ENCODE measurements at regions not wholly inside any gene's neighbourhood (a gene's known extent, or its start where the extent isn't known, plus 50 kb on each side); places are given as distances from the start of the nearest gene placed in this dataset.

DNA sequence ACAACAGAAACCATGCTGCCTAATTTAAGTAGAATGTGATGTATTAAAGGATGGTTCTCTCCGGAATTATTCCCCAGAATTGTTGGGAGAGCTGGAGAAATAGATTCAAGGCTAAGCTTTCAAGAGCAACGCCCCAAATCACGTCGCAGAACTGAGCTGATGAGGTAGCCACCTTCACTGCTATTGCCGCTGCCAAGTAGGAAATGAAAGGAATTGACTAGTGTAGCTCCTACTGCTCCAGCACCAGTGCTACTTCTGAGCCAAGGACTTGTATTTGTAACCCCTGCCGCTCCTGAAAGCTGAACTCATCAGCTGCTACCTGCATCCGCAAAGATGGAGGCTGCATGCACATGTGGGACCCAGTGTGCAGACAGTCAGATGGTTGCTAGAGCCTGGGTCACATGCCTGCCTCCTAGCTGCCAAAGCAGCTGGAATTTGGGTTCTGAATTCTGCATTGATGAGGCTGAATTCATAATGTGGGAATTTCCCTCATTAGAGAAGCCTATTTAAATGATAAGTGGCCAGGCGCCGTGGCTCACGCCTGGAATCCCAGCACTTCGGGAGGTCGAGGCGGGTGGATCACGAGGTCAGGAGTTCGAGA is 173.9 kb downstream of the PDGFRA start:
- H2AFZ ChIP-seq (ENCODE audit: low read depth, low read length), result no peak overlapping the region
- H3K79me2 ChIP-seq (replicated peaks; ENCODE audit: insufficient read depth, low read length), result no peaks in the 10 kb centered on the region
- H3K9ac ChIP-seq (ENCODE audit: low read length), result no peak overlapping the region
- H3K9me3 ChIP-seq (ENCODE audit: low read length), result no peaks in the 10 kb centered on the region
- TF ChIP-seq, protein P1, sequence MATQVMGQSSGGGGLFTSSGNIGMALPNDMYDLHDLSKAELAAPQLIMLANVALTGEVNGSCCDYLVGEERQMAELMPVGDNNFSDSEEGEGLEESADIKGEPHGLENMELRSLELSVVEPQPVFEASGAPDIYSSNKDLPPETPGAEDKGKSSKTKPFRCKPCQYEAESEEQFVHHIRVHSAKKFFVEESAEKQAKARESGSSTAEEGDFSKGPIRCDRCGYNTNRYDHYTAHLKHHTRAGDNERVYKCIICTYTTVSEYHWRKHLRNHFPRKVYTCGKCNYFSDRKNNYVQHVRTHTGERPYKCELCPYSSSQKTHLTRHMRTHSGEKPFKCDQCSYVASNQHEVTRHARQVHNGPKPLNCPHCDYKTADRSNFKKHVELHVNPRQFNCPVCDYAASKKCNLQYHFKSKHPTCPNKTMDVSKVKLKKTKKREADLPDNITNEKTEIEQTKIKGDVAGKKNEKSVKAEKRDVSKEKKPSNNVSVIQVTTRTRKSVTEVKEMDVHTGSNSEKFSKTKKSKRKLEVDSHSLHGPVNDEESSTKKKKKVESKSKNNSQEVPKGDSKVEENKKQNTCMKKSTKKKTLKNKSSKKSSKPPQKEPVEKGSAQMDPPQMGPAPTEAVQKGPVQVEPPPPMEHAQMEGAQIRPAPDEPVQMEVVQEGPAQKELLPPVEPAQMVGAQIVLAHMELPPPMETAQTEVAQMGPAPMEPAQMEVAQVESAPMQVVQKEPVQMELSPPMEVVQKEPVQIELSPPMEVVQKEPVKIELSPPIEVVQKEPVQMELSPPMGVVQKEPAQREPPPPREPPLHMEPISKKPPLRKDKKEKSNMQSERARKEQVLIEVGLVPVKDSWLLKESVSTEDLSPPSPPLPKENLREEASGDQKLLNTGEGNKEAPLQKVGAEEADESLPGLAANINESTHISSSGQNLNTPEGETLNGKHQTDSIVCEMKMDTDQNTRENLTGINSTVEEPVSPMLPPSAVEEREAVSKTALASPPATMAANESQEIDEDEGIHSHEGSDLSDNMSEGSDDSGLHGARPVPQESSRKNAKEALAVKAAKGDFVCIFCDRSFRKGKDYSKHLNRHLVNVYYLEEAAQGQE (IDR thresholded peaks at IDR 0.05; ENCODE audit: borderline replicate concordance), result no peak
- TF ChIP-seq TAF1 (IDR thresholded peaks at IDR 0.05; ENCODE audit: low read depth), result no peak
- TF ChIP-seq, protein P2, sequence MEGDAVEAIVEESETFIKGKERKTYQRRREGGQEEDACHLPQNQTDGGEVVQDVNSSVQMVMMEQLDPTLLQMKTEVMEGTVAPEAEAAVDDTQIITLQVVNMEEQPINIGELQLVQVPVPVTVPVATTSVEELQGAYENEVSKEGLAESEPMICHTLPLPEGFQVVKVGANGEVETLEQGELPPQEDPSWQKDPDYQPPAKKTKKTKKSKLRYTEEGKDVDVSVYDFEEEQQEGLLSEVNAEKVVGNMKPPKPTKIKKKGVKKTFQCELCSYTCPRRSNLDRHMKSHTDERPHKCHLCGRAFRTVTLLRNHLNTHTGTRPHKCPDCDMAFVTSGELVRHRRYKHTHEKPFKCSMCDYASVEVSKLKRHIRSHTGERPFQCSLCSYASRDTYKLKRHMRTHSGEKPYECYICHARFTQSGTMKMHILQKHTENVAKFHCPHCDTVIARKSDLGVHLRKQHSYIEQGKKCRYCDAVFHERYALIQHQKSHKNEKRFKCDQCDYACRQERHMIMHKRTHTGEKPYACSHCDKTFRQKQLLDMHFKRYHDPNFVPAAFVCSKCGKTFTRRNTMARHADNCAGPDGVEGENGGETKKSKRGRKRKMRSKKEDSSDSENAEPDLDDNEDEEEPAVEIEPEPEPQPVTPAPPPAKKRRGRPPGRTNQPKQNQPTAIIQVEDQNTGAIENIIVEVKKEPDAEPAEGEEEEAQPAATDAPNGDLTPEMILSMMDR (IDR thresholded peaks at IDR 0.05; ENCODE audit: poor library complexity, severe bottlenecking), result no peak
- no peak for TF ChIP-seq RAD21 (conservative IDR thresholded peaks at IDR 0.05)
- TF ChIP-seq EZH2 (IDR thresholded peaks at IDR 0.05; ENCODE audit: borderline replicate concordance, insufficient read depth, low read length, poor library complexity, severe bottlenecking), result no peak
- TF ChIP-seq SMC3 (conservative IDR thresholded peaks at IDR 0.05; ENCODE audit: poor library complexity), result no peak
- TF ChIP-seq POLR2AphosphoS5 (IDR thresholded peaks at IDR 0.05), result no peak
- TF ChIP-seq MXI1 (conservative IDR thresholded peaks at IDR 0.05; ENCODE audit: poor library complexity, severe bottlenecking), result no peak
- no peak for TF ChIP-seq EP300 (conservative IDR thresholded peaks at IDR 0.05; ENCODE audit: poor library complexity, severe bottlenecking)
- H3K9me2 ChIP-seq (ENCODE audit: insufficient read depth, low read length), result no peaks in the 10 kb centered on the region
- no peaks in the 10 kb centered on the region for H3F3A ChIP-seq (ENCODE audit: insufficient read depth, low read length, poor library complexity, severe bottlenecking)
- no peak overlapping the region for H3K27ac ChIP-seq (ENCODE audit: low read length)
- H3K27me3 ChIP-seq (ENCODE audit: insufficient read depth, low read depth, low read length), result no peaks in the 10 kb centered on the region
- H3K4me2 ChIP-seq (ENCODE audit: low read length), result no peak overlapping the region
- H3K4me3 ChIP-seq (ENCODE audit: low read length), result no peak overlapping the region
- no peaks in the 10 kb centered on the region for H3K36me3 ChIP-seq (ENCODE audit: insufficient read depth, low read length)
- H4K20me1 ChIP-seq (ENCODE audit: insufficient read depth), result no peaks in the 10 kb centered on the region

DNA sequence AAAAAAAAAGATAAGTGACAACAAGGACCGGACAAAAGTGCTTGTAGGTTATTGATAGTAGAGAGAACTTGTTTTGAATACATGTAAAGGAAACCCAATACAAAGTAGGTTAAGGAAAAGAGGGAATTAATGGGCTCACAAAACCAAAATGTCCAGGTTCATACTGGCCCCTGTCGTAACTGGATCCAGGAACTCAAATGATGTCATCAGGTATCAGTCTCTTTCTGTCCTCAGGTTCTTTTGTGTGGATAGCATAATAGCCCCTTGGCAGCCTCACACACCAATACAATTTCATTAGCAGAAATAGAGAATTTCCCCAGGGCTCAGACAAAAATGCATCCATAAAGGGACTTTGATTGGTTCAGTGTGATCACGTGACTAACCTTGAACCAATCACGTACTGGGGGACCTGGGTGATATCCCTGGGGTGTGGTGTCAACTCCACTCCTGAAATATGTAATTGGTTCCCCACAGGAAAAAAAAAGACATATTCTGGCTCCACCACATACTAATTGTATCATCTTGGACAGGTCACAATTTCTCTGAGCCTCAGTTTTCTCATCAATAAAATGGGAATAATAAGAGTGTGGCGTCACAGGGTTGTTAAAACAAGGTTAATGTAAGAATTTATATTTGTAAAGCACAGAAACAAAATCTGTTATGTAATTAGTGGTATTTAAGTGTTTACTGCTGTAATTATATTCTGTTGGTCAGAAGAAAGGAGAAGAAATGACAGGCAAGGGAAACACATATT is 174.8 kb downstream of the PDGFRA start:
- no peak overlapping the region for H3K4me3 ChIP-seq (ENCODE audit: low read length)
- H3F3A ChIP-seq (ENCODE audit: insufficient read depth, low read length, poor library complexity, severe bottlenecking), result no peaks in the 10 kb centered on the region
- H3K27ac ChIP-seq (ENCODE audit: low read length), result no peak overlapping the region
- no peaks in the 10 kb centered on the region for H3K9me3 ChIP-seq (ENCODE audit: low read length)
- no peaks in the 10 kb centered on the region for H3K27me3 ChIP-seq (ENCODE audit: insufficient read depth, low read depth, low read length)
- TF ChIP-seq, protein P1 (IDR thresholded peaks at IDR 0.05; ENCODE audit: borderline replicate concordance), result no peak
- TF ChIP-seq RAD21 (conservative IDR thresholded peaks at IDR 0.05) (no peak), POLR2AphosphoS5 (IDR thresholded peaks at IDR 0.05) (no peak), MXI1 (conservative IDR thresholded peaks at IDR 0.05; ENCODE audit: poor library complexity, severe bottlenecking) (no peak), SMC3 (conservative IDR thresholded peaks at IDR 0.05; ENCODE audit: poor library complexity) (no peak), EZH2 (IDR thresholded peaks at IDR 0.05; ENCODE audit: borderline replicate concordance, insufficient read depth, low read length, poor library complexity, severe bottlenecking) (no peak), EP300 (conservative IDR thresholded peaks at IDR 0.05; ENCODE audit: poor library complexity, severe bottlenecking) (no peak), TAF1 (IDR thresholded peaks at IDR 0.05; ENCODE audit: low read depth) (no peak)
- TF ChIP-seq, protein P2 (IDR thresholded peaks at IDR 0.05; ENCODE audit: poor library complexity, severe bottlenecking), result no peak
- no peak overlapping the region for H3K9ac ChIP-seq (ENCODE audit: low read length)
- H2AFZ ChIP-seq (ENCODE audit: low read depth, low read length), result no peak overlapping the region
- no peaks in the 10 kb centered on the region for H3K79me2 ChIP-seq (replicated peaks; ENCODE audit: insufficient read depth, low read length)
- no peaks in the 10 kb centered on the region for H4K20me1 ChIP-seq (ENCODE audit: insufficient read depth)
- H3K36me3 ChIP-seq (ENCODE audit: insufficient read depth, low read length), result no peaks in the 10 kb centered on the region
- H3K9me2 ChIP-seq (ENCODE audit: insufficient read depth, low read length), result no peaks in the 10 kb centered on the region
- H3K4me2 ChIP-seq (ENCODE audit: low read length), result no peak overlapping the region

Measured in neural cell (in vitro differentiated cells).